ENCODE measurements at regions not wholly inside any gene's neighbourhood (a gene's known extent, or its start where the extent isn't known, plus 50 kb on each side); places are given as distances from the start of the nearest gene placed in this dataset.
"Not testable (repeated sequence)": the region's sequence is repeated elsewhere in the genome, so short reads cannot be mapped to it uniquely, and the experiment has no call there.

DNA sequence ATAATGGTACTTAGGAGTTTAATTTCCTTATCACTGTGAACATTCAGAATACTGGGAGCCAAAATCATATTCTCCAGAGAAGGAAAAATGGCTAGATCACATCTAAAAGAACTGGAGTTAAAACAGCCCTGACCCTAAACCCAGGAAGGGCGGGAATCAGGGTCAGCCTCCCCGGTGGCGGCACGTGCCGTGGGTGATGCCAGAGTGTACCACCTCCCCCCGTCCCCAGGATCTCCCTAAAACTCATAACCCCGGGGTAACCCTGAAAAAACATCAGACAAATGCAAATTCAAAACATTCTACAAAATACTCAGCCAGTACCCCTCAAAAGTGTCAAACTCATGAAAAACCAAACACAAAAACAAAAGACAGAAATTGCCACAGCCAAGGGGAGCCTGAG lies 148.3 kb downstream of the DLL1 start:
- H3K4me3 Mint-ChIP-seq = no peak overlapping the region
- H3K36me3 Mint-ChIP-seq = peaks cover 17% of the 10 kb centered on the region
- no peaks in the 10 kb centered on the region for H3K4me1 Mint-ChIP-seq
- ATAC-seq (no peak), DNase-seq (ENCODE audit: low spot score) (no peak)
- ChIA-PET CTCF (no interaction called here), POLR2A (no interaction called here)
- no peak for TF ChIP-seq RORB (CRISPR knock-in tag; IDR thresholded peaks at IDR 0.05)
- TF ChIP-seq ZNF263 (CRISPR knock-in tag; IDR thresholded peaks at IDR 0.05; ENCODE audit: low read depth) = no peak
- no peak for TF ChIP-seq CREB1 (CRISPR knock-in tag; IDR thresholded peaks at IDR 0.05)
- no peak for TF ChIP-seq NR2C2 (CRISPR knock-in tag; IDR thresholded peaks at IDR 0.05)
- TF ChIP-seq GTF2I (CRISPR knock-in tag; conservative IDR thresholded peaks at IDR 0.05) = no peak
- no peak for TF ChIP-seq TP53 (CRISPR knock-in tag; IDR thresholded peaks at IDR 0.05)
- TF ChIP-seq, protein P1, sequence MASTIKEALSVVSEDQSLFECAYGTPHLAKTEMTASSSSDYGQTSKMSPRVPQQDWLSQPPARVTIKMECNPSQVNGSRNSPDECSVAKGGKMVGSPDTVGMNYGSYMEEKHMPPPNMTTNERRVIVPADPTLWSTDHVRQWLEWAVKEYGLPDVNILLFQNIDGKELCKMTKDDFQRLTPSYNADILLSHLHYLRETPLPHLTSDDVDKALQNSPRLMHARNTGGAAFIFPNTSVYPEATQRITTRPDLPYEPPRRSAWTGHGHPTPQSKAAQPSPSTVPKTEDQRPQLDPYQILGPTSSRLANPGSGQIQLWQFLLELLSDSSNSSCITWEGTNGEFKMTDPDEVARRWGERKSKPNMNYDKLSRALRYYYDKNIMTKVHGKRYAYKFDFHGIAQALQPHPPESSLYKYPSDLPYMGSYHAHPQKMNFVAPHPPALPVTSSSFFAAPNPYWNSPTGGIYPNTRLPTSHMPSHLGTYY (CRISPR knock-in tag; IDR thresholded peaks at IDR 0.05) = no peak
- H3K9me3 Mint-ChIP-seq = peaks cover 32% of the 10 kb centered on the region
- H3K27me3 Mint-ChIP-seq (ENCODE audit: low read depth) = peaks cover 7% of the 10 kb centered on the region
- no peak overlapping the region for H3K27ac Mint-ChIP-seq

DNA sequence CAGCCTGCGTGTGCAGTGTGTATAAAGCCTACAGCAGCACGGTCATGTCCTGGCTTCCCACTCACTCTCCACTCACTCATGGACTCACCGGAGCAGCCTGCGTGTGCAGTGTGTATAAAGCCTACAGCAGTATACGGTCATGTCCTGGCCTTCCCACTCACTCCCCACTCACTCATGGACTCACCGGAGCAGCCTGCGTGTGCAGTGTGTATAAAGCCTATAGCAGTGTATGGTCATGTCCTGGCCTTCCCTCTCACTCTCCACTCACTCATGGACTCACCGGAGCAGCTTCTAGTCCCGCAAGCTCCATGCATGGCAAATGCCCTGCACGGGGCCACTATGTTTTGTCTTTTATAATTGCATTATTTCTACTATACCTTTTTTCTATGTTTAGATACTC lies 149.8 kb downstream of the DLL1 start:
- ATAC-seq; H3K4me1 Mint-ChIP-seq; CTCF ChIA-PET; DNase-seq (ENCODE audit: low spot score); H3K27me3 Mint-ChIP-seq (ENCODE audit: low read depth); H3K27ac Mint-ChIP-seq; POLR2A ChIA-PET; H3K4me3 Mint-ChIP-seq: not testable (repeated sequence)
- Mint-ChIP-seq H3K36me3 (peaks cover 17% of the 10 kb centered on the region), H3K9me3 (peaks cover 32% of the 10 kb centered on the region)

DNA sequence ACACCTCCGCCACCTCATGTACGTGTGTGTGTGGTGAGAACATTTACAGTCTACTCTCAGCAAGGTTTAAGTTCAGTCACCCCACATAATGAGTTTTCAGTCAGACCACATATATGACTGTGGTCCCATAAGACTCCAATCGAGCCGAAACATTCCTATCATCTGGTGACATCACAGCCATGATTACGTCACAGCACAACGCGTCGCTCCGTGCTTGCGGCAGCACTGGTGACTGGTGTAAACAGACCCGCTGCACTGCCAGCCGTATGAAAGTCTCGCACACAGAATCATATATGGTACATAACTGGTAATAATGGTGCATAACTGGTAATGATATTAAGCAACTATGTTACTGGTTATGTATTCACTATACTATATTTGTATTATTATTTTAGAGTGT lies 150.7 kb downstream of the DLL1 start:
- Mint-ChIP-seq H3K4me3 (no peak overlapping the region), H3K36me3 (peaks cover 20% of the 10 kb centered on the region), H3K9me3 (peaks cover 35% of the 10 kb centered on the region), H3K27me3 (ENCODE audit: low read depth) (peaks cover 7% of the 10 kb centered on the region), H3K27ac (no peak overlapping the region), H3K4me1 (no peaks in the 10 kb centered on the region)
- DNase-seq (ENCODE audit: low spot score) (no peak), ATAC-seq (no peak)
- ChIA-PET CTCF (no interaction called here), POLR2A (no interaction called here)
- no peak for TF ChIP-seq ZNF121 (CRISPR knock-in tag; IDR thresholded peaks at IDR 0.05)
- TF ChIP-seq, protein P2, sequence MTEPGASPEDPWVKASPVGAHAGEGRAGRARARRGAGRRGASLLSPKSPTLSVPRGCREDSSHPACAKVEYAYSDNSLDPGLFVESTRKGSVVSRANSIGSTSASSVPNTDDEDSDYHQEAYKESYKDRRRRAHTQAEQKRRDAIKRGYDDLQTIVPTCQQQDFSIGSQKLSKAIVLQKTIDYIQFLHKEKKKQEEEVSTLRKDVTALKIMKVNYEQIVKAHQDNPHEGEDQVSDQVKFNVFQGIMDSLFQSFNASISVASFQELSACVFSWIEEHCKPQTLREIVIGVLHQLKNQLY (CRISPR knock-in tag; IDR thresholded peaks at IDR 0.05) = no peak
- no peak for TF ChIP-seq CREB1 (CRISPR knock-in tag; IDR thresholded peaks at IDR 0.05)
- no peak for TF ChIP-seq PRRX2 (CRISPR knock-in tag; IDR thresholded peaks at IDR 0.05)
- no peak for TF ChIP-seq ELF4 (CRISPR knock-in tag; IDR thresholded peaks at IDR 0.05; ENCODE audit: low read depth)
- TF ChIP-seq, protein P3, sequence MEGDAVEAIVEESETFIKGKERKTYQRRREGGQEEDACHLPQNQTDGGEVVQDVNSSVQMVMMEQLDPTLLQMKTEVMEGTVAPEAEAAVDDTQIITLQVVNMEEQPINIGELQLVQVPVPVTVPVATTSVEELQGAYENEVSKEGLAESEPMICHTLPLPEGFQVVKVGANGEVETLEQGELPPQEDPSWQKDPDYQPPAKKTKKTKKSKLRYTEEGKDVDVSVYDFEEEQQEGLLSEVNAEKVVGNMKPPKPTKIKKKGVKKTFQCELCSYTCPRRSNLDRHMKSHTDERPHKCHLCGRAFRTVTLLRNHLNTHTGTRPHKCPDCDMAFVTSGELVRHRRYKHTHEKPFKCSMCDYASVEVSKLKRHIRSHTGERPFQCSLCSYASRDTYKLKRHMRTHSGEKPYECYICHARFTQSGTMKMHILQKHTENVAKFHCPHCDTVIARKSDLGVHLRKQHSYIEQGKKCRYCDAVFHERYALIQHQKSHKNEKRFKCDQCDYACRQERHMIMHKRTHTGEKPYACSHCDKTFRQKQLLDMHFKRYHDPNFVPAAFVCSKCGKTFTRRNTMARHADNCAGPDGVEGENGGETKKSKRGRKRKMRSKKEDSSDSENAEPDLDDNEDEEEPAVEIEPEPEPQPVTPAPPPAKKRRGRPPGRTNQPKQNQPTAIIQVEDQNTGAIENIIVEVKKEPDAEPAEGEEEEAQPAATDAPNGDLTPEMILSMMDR (IDR thresholded peaks at IDR 0.05) = no peak
- no peak for TF ChIP-seq GTF2I (CRISPR knock-in tag; conservative IDR thresholded peaks at IDR 0.05)
- TF ChIP-seq, protein P4, sequence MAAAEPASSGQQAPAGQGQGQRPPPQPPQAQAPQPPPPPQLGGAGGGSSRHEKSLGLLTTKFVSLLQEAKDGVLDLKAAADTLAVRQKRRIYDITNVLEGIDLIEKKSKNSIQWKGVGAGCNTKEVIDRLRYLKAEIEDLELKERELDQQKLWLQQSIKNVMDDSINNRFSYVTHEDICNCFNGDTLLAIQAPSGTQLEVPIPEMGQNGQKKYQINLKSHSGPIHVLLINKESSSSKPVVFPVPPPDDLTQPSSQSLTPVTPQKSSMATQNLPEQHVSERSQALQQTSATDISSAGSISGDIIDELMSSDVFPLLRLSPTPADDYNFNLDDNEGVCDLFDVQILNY (CRISPR knock-in tag; IDR thresholded peaks at IDR 0.05) = no peak
- TF ChIP-seq, protein P5, sequence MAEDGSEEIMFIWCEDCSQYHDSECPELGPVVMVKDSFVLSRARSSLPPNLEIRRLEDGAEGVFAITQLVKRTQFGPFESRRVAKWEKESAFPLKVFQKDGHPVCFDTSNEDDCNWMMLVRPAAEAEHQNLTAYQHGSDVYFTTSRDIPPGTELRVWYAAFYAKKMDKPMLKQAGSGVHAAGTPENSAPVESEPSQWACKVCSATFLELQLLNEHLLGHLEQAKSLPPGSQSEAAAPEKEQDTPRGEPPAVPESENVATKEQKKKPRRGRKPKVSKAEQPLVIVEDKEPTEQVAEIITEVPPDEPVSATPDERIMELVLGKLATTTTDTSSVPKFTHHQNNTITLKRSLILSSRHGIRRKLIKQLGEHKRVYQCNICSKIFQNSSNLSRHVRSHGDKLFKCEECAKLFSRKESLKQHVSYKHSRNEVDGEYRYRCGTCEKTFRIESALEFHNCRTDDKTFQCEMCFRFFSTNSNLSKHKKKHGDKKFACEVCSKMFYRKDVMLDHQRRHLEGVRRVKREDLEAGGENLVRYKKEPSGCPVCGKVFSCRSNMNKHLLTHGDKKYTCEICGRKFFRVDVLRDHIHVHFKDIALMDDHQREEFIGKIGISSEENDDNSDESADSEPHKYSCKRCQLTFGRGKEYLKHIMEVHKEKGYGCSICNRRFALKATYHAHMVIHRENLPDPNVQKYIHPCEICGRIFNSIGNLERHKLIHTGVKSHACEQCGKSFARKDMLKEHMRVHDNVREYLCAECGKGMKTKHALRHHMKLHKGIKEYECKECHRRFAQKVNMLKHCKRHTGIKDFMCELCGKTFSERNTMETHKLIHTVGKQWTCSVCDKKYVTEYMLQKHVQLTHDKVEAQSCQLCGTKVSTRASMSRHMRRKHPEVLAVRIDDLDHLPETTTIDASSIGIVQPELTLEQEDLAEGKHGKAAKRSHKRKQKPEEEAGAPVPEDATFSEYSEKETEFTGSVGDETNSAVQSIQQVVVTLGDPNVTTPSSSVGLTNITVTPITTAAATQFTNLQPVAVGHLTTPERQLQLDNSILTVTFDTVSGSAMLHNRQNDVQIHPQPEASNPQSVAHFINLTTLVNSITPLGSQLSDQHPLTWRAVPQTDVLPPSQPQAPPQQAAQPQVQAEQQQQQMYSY (CRISPR knock-in tag; IDR thresholded peaks at IDR 0.05) = no peak
- TF ChIP-seq ZNF396 (CRISPR knock-in tag; IDR thresholded peaks at IDR 0.05; ENCODE audit: borderline replicate concordance) = no peak
- TF ChIP-seq, protein P6, sequence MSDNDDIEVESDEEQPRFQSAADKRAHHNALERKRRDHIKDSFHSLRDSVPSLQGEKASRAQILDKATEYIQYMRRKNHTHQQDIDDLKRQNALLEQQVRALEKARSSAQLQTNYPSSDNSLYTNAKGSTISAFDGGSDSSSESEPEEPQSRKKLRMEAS (CRISPR knock-in tag; IDR thresholded peaks at IDR 0.05) = no peak
- TF ChIP-seq, protein P7, sequence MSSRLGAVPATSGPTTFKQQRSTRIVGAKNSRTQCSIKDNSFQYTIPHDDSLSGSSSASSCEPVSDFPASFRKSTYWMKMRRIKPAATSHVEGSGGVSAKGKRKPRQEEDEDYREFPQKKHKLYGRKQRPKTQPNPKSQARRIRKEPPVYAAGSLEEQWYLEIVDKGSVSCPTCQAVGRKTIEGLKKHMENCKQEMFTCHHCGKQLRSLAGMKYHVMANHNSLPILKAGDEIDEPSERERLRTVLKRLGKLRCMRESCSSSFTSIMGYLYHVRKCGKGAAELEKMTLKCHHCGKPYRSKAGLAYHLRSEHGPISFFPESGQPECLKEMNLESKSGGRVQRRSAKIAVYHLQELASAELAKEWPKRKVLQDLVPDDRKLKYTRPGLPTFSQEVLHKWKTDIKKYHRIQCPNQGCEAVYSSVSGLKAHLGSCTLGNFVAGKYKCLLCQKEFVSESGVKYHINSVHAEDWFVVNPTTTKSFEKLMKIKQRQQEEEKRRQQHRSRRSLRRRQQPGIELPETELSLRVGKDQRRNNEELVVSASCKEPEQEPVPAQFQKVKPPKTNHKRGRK (CRISPR knock-in tag; IDR thresholded peaks at IDR 0.05; ENCODE audit: borderline replicate concordance) = no peak
- TF ChIP-seq FOXJ3 (CRISPR knock-in tag; IDR thresholded peaks at IDR 0.05; ENCODE audit: borderline replicate concordance) = no peak
- TF ChIP-seq, protein P8, sequence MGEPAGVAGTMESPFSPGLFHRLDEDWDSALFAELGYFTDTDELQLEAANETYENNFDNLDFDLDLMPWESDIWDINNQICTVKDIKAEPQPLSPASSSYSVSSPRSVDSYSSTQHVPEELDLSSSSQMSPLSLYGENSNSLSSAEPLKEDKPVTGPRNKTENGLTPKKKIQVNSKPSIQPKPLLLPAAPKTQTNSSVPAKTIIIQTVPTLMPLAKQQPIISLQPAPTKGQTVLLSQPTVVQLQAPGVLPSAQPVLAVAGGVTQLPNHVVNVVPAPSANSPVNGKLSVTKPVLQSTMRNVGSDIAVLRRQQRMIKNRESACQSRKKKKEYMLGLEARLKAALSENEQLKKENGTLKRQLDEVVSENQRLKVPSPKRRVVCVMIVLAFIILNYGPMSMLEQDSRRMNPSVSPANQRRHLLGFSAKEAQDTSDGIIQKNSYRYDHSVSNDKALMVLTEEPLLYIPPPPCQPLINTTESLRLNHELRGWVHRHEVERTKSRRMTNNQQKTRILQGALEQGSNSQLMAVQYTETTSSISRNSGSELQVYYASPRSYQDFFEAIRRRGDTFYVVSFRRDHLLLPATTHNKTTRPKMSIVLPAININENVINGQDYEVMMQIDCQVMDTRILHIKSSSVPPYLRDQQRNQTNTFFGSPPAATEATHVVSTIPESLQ (CRISPR knock-in tag; IDR thresholded peaks at IDR 0.05) = no peak
- TF ChIP-seq JUN (CRISPR knock-in tag; IDR thresholded peaks at IDR 0.05) = no peak

Data from WTC11 (cell line).